Esophagus muscularis mucosa (tissue), 4 donors: ENCODE measurements at regions not wholly inside any gene's neighbourhood (a gene's known extent, or its start where the extent isn't known, plus 50 kb on each side); places are given as distances from the start of the nearest gene placed in this dataset.

ENCODE experiments used
- CTCF ChIP-seq, 3 experiments: fragments of 200-600 bp in 2 of 3; fragments of 450-650 bp in 1 of 3; sonication (generic) in 2 of 3; IDR thresholded peaks; one replicate each; pipeline ENCODE4 v1.5.1; 2017 to 2019; ENCODE audit warnings: antibody characterized with exemption in 3 of 3, mild to moderate bottlenecking in 2 of 3, moderate library complexity in 1 of 3
- EP300 ChIP-seq: sonication (generic); formaldehyde crosslinking; IDR thresholded peaks from one replicate; pipeline ENCODE4 v1.6.1; 2017; ENCODE audit warnings: antibody characterized with exemption
- POLR2A ChIP-seq: fragments of 450-650 bp; IDR thresholded peaks from one replicate; pipeline ENCODE4 v1.6.1; 2017; ENCODE audit warnings: antibody characterized with exemption, moderate library complexity, mild to moderate bottlenecking, low read depth

- TF ChIP-seq CTCF (IDR thresholded peaks at IDR 0.05) (no peak), POLR2A (no peak), EP300 (no peak)
Observed at GRCh38 chr6:120137492-120137891, 787.9 kb upstream of the MAN1A1 start.
